OCI-LY1 (cell line): ENCODE measurements at regions not wholly inside any gene's neighbourhood (a gene's known extent, or its start where the extent isn't known, plus 50 kb on each side); places are given as distances from the start of the nearest gene placed in this dataset.

Source experiments
- CTCF ChIP-seq: fragments of 200-600 bp; sonication (generic), shearing (Covaris generic); IDR thresholded peaks from 2 replicates; pipeline ENCODE4 v1.5.1; 2017; ENCODE audit warnings: mild to moderate bottlenecking, antibody characterized with exemption, low read length, moderate library complexity, mixed read lengths
- EZH2 ChIP-seq: fragments of 200-600 bp; sonication (generic), shearing (Covaris generic); IDR thresholded peaks from 2 replicates; pipeline ENCODE4 v1.8.0; 2017; ENCODE audit warnings: borderline replicate concordance, mixed run types, mild to moderate bottlenecking, antibody characterized with exemption, low read length, moderate library complexity, mixed read lengths

GRCh38 chr21:30963502-30963901 lies 74.8 kb downstream of the KRTAP19-8 start:
- no peak for TF ChIP-seq CTCF
- TF ChIP-seq EZH2: no peak
